ENCODE measurements at regions not wholly inside any gene's neighbourhood (a gene's known extent, or its start where the extent isn't known, plus 50 kb on each side); places are given as distances from the start of the nearest gene placed in this dataset.

DNA sequence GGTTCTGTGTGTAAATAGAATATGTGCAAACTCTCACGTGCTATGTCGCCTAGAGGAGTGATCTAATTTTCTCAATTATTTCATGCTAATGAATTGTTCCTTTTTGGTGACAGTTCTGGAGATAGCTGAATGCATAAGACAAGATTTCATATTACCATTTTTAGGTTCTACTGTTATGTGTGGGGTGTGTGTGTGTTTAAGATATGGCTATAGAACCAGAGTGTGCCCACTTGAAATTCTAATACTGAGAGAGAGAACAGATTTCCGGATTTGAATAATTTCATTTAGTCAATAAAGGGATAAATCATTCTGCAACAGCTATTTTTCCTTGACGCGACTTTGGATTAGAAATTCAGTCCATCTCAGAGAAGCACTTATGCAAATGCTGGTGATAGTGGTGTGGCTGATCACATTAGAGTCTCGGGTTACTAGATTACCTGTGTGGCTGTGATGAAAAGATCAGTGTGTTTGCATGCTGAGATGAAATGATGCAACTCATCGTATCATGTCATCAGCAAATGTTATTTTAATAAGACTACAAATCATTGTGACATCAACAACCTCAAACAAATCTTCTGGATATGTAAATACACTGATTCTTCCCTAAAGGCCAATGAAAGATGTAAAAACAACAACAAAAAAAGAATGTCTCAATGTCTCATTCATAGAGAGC lies 415.9 kb downstream of the EPHA4 start:
- DNase-seq (ENCODE audit: low spot score), result no peak

DNA sequence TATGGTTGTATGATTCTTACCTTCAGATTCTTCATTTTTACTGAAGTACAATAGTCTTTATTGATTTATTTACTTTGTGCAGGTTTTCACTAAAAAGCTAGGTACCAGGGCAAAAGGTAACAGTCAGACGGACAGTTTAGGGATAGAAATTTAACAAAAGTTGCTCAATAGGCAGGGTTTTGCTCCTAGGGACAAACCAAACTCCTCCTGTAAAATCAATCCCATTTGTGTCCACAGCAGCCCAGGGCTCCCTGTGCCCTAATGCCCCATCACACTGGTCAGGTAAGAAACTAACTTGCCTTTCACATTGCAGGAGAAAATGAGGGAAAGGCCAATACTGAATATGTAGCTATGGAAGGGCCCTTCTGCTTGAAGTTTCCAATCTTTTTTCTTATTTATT lies 410.9 kb downstream of the EPHA4 start:
- no peak for DNase-seq (ENCODE audit: low spot score)

DNA sequence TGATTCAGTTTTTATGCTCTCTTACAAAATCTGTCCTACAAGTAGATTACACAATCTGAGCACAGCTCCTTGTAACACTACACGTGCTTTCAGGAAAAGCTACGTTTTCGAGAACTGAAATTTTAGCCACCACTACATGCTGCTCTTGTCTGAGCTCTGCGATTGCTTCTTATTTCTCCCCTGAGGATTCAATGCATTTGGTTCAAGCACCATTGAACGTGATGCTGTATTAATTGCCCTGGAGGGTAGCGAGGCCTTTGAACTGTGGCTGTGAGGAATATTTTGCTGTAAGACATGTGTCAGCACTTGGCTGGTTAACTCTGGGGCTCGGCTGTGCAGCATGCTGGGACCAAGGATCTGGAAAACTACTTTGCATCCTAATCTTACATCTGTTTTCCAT lies 405.8 kb downstream of the EPHA4 start:
- no peak for DNase-seq (ENCODE audit: low spot score)

DNA sequence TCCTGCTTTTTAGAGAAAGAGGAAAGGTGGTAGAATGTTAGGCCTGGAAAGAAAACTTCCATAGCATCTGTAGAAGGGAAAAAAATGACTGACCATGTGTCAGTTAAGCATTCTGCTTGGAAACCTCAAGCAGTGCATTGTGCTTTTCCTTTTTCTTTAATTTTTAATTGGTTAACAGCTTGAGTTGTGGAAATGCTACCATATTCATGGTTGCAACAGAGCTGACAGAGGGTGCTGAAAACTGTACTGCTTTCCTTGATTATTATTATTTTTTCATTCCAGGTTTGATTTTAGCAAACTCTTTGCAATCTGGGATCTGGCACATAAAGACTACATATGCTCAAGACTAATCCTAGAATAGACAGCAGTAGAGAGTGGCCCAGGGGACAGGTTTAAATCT lies 404.5 kb downstream of the EPHA4 start:
- DNase-seq (ENCODE audit: low spot score), result peak; percentile 15

DNA sequence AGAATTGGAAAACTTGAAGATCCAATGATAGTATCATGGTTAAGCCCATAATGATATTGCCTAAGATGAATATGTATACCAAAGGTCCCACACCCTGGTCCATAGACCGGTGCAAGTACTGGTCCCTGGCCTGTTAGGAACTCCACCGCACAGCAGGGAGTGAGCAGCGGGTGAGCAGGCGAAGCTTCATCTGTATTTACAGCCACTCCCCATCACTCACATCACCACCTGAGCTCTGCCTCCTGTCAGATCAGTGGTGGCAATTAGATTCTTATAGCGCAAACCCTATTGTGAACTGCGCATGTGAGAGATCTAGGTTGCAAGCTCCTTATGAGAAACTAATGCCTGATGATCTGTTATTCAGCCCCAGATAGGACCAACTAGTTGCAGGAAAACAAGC lies 402.4 kb downstream of the EPHA4 start:
- no peak for DNase-seq (ENCODE audit: low spot score)

DNA sequence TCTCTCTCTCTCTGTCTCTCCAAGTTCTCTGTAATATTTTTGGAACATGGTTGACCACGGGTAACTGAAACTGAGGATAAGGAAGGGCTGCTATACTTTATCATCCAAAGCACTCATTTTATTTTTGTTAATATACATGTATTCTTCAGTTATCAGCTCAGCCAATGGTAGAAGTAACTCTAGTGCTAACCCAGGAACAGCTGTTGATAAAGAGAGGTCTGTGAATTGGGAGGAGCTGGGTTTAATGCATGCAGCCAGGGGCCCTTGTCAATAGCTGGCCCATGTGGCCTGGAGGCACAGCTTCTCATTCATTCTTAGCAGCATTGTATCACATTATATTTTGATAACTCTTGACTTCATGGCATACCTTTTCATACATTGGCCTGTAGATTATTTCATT lies 401.6 kb downstream of the EPHA4 start:
- no peak for DNase-seq (ENCODE audit: low spot score)

DNA sequence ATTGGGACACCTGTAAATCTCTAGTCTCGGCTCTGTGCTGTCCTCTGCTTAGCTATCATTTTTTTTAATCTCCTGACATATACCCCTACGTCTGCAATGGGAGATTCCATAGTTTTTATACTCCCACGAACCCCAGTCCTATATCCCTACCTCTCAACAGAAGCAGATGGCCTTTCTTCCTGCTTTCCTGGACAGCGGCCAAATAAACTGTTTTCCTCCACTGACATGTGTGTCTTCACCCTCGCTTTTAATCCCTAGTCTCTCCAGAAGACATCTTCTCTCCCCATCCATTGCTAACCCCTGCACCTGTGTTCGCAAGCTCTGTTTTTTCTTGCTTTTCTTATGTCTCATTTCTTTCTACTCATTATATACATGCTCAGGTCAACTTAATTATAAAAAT lies 395.4 kb downstream of the EPHA4 start:
- DNase-seq (ENCODE audit: low spot score), result peak; percentile 55

DNA sequence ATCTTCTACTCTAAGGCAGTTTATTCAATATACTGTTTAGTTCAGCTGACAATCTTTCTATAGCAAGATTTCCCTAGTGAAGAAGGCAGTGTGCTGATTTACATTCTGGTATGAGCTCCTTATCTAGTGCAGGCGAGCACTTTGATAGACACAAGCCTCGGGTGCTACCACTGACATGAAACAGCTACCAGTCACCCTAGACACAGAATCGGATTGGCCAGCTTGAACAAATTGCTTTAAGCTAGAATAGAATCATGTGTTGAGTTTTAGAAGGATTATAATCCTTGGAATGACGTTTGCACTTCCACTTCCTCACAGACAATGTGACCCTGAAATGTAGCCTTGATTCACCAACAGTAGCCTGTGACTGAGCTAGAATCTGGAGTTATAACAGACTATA lies 394.0 kb downstream of the EPHA4 start:
- DNase-seq (ENCODE audit: low spot score), result no peak

DNA sequence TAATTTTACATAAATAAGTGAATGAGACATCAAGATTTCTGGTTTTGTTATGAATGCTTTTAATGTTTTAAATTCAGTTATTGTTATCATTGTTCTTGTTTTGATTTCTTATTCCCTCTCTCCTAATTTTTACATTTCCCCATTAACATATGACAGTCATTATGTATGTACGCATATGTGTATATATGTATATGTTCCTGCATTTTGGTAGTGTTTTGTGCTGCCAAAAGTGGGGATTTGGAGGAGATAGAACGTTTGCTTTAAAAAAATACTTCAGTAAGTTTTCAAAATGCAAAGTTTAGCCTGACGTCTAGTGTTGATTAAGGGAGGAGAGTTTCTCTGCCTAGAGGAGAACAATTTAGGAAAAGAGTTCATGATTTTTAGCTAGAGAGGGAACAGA lies 385.2 kb downstream of the EPHA4 start:
- DNase-seq (ENCODE audit: low spot score), result no peak

DNA sequence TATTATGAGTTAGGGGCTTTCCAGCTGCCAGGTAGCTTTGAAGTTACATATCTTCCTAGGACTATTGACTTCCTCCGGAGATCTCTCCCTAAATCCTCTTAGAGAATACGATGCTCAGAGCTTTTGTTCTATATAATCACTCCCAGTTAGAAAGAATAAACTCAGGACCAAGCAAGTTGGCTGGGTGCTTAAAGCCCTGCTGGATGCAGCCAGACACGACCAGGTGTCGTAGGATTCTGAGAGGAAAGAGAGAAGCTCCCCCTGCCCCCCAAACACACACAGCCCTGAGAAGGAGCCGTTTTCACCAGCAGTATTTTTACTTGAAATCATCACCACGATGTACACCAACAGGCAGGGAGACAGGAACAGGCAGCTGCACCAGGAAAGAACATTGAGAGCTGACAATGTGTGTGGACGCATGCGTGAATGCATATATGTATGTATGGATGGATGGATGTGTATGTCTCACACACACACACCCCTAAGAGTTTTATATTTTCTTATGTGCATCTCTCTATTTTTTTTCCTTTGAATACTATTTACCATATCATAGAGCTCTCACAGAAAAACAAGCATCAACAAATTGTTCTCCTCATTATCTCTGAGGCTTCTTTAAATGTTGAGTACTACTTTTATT lies 382.6 kb downstream of the EPHA4 start:
- peak; percentile 21 for DNase-seq (ENCODE audit: low spot score)

DNA sequence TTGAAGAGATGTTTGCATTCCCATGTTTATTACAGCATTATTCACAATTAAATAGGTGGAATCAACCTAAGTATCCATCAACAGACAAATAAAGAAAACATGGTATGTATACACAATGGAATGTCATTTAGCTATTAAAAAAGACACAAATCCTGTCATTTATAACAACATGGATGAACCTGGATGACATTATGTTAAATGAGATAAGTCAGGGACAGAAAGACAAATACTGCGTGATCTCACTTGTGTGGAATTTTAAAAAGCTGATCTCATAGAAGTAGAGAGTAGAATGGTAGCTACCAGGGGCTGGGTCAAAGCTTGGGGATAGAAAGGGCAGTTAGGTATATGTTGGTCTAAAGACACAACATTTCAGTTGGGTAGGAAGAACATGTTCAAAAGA lies 376.3 kb downstream of the EPHA4 start:
- DNase-seq (ENCODE audit: low spot score), result no peak

DNA sequence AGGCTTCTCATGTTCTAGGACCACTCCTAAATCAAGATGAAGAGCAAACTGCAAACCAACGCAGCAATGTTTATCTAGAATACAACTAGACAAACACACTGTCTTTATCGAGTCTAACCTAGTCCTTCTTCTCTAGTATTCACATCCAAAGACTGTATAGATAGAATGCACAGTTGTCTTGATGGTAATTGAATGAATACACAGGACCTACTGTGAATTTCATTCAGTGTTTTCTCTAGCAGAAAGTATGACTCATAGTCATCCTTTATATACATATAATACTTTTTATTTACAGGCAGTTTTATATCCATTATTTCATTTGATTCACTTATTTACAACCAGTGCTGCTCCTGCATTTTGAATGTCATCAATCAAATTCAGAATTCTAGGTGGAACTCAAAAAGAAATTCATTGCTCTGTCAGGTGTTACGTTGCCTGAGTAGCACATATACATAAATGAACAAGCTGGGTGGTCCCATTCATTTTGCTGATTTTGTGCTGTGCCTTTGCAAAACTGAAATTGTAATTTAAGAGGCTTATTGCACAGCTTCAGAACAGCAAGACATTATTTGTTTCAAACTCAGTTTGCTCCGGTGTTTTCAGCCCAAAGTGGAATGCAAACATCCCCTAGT lies 374.8 kb downstream of the EPHA4 start:
- DNase-seq (ENCODE audit: low spot score), result no peak

DNA sequence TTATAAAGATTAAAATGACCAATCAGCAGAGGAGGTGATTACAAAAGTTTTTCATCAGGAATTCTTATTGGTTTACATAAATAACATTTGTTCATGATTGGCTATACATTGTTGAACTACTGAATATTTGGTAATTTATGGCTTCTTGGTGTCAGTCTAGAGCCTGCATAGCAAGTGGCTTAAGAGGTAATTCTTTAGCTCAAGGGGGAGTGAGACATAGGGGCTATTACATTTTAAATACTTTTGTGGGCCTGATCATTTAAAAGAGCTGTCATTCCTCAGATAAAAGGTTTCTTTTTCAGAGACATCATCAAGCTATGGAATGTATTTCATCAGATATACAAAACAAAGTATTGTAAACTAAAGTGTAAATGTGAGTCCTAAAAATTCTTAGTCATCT lies 373.8 kb downstream of the EPHA4 start:
- no peak for DNase-seq (ENCODE audit: low spot score)

DNA sequence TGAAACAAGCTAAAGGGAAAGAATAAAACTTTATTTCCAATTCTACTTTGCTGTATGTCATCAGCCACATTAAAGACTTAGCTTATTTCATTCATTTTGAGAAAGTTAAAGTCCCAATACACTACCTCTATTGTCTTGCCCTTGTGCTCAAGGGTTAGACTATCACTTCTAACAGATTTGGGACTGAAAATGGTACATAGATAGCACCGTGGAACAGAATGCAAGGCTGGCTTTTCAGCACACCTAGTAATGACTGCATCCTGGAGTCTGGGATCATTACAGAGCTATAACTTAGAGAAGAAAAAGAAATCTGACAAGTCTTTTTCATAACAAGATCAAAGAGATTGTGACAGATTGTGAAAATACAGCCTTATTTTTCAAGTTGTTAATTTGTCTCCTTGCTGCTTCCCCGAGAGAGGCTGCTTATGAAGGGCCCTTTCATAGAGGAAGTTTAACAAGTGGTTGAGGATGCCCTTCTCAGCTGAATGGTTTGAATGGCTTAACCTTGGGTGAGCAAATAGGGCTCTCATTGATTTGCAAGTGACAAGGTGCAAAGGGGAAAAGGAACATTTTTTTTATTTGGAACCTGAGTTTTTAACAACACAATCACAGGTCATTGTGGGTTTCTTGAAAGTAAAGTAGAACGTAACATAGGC lies 371.8 kb downstream of the EPHA4 start:
- DNase-seq (ENCODE audit: low spot score), result no peak

DNA sequence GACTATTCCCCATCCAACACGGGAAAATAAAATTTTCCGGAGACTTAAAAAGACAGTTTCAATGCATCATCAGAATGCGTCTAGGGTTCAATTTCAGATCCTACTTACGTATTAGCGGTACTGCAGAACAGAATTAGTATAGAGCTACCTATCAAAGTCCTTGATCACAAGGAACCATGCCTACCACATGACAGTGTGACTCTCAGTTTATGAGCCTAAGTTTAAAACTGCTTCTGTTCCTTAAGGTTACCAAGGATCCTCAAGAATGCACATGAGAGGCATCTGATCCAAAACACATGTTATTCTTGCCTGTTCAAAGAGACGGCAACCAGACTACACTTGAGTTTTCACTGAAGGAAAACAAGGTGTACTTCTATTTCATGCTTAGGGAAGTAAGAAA lies 369.7 kb downstream of the EPHA4 start:
- no peak for DNase-seq (ENCODE audit: low spot score)

DNA sequence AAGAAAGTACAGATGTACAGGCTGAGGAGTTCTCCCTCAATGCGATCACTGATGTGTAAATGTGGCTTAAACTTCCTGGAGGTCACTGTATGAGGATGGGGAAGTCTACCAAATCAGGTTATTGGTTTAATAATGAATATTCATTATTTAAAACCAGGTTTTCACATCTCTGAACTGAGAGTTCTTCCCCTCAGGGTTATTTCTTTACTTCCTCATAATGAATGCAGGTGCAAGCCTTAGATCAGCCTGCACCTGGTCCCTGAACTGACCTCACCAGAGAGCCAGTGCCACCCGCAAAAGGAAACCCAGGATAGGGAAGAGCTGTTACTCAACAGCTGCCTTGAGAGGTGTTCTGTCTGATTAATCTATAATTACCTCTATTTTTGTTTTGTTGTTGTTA lies 369.0 kb downstream of the EPHA4 start:
- DNase-seq (ENCODE audit: low spot score), result no peak

DNA sequence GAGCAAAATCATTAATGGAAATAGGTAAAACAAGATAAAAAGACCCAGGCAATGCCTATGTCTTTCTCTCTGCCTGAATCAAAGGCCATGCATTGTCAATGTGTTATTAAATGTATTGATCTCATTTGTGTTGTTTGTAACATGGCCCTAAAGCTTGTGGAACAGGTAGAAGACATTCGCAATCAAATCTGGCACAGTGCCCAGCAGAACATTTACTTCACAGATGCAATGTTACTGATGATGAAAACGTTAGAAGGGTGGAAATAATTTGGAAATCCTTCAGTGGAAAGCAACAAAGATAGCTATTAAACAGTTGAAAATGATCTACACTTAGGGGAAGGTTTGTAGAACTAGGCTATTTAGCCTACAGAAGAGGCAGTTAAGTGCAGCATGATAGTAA lies 368.2 kb downstream of the EPHA4 start:
- no peak for DNase-seq (ENCODE audit: low spot score)

DNA sequence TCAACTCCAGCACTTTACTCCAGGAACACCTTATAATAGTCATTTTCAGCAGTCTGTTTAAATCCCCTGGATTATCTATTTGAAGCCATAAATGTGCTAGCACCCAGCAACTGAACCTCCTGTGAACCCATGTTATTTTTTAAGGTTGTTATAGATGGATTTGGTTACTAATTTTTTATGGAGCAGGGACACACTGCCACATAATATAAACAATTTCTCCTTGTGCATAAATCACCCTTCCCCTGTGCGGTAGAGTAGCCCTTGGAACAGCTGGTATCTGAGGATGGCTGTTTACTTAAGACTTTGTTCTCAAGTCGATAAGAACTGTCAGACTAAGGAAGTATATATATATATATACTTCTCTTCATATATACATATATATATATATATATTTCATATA lies 367.4 kb downstream of the EPHA4 start:
- no peak for DNase-seq (ENCODE audit: low spot score)

DNA sequence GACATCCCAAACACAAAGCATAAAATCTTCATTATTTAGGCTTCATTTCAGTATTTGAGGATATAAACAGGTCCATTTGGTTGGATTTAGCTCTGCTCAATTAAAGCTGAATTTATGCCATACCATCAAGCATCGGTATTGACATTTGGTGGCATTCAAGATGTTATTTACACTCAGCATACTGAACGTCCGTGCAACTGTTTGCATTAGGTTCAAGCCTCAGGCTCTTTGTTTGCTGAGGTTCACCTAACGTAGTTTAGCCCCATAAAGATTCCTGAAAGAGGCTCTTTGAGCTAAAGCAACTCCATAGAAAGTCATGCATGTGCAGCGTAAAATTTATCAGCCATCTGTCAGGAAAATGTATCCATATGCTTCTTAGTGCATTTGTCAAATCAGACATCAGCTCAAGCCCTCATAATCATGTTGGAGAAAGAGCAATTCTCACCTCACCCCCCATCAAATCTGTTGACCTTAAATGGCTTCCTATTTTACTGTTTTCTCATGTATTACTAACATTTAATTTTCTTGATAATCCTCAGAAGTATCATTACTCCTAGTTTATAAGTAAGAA lies 366.9 kb downstream of the EPHA4 start:
- no peak for DNase-seq (ENCODE audit: low spot score)

DNA sequence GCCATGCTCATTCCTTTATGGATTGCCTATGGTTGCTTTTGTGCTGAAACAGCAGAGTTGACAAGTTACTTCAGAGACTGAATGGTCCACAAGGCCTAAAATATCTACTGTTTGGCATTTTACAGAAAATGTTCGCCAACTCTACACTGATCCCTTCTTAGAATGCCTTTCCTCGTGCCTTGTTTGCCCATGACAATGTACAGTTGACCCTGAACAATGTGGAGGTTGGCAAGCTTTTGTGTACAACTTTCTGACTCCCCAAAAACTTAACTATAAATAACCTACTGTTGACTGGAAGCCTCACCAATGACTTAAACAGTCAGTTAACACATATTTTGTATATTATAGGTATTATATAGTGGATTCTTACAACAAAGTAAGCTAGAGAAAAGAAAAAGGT lies 361.4 kb downstream of the EPHA4 start:
- no peak for DNase-seq (ENCODE audit: low spot score)

DNA sequence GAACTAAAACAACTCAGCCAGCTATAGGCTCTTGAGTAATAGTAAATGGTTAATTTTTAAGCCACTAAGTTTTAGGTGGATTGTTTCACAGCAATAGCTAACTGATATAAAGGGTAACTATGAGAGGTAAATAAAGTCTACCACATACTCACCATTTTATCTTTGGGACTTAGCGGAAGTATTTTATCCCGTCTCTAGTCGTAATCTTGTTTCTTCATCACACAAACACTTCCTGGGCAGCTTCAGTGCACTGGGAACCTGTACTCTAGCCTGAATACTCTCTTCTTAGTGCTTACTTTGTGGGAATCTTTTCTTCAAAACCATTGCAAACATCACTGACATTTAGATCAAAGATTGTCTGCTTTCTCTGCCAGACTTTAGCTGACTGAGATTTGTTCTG lies 360.5 kb downstream of the EPHA4 start:
- no peak for DNase-seq (ENCODE audit: low spot score)

DNA sequence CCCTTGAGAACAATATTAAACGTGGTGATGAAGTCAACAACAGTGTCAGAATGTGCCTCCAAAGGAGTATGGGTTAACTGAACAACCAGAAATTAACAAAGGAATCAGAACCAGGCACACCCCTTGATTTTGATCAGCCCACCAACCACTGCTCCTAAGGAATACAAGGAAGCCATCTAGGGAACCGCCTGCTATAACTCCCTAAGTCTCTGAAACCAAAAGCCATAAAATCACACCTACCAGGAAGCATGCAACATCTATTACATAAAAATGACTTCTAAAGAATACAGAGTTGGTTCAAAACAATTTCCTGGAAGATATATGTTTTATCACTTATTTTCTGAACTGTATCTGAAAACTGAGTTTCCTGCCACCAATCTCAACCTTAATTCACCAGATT lies 360.0 kb downstream of the EPHA4 start:
- DNase-seq (ENCODE audit: low spot score), result no peak

DNA sequence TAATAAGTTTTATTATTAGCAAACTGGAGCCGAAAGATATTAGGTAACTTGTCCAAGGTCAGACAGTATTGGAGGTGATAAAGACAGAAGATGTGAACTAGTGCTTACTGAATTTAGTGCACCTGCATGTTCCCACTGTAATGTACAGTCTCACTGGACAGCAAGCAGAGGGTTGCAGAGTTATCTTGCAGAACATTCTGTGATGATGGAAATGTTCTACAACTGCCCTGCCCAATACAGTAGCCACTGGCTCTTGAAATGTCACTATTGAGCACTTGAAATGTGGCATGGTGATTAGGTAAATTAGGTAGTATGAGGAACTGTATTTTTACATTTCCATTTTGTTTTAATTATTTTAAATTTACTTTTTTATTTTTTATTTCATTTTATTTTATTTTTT lies 356.6 kb downstream of the EPHA4 start:
- no peak for DNase-seq (ENCODE audit: low spot score)

Measured in D341Med (cell line).